ENCODE measurements at regions not wholly inside any gene's neighbourhood (a gene's known extent, or its start where the extent isn't known, plus 50 kb on each side); places are given as distances from the start of the nearest gene placed in this dataset.

GRCh38 chr14:51145246-51145645 lies 50.3 kb upstream of the TRIM9 start:
- H3K36me3 Mint-ChIP-seq, result no peaks in the 10 kb centered on the region
- no peaks in the 10 kb centered on the region for H3K9me3 Mint-ChIP-seq
- no peak for ATAC-seq
- no peaks in the 10 kb centered on the region for H3K4me1 Mint-ChIP-seq (ENCODE audit: low read depth in 2 of 2)
- no peak overlapping the region for H3K27ac Mint-ChIP-seq
- no peak overlapping the region for H3K4me3 Mint-ChIP-seq
- no peak for DNase-seq (ENCODE audit: low spot score)
- H3K27me3 Mint-ChIP-seq, result peaks cover 0 to 7% of the 10 kb centered on the region in 2 donors

GRCh38 chr14:51147183-51147582 lies 52.3 kb upstream of the TRIM9 start:
- H3K4me3 Mint-ChIP-seq, result no peak overlapping the region
- H3K9me3 Mint-ChIP-seq, result no peaks in the 10 kb centered on the region
- peaks cover 0 to 7% of the 10 kb centered on the region in 2 donors for H3K27me3 Mint-ChIP-seq
- ATAC-seq (no peak), DNase-seq (ENCODE audit: low spot score) (no peak)
- H3K4me1 Mint-ChIP-seq (ENCODE audit: low read depth in 2 of 2), result no peaks in the 10 kb centered on the region
- no peak overlapping the region for H3K27ac Mint-ChIP-seq
- no peaks in the 10 kb centered on the region for H3K36me3 Mint-ChIP-seq

- H3K27ac Mint-ChIP-seq, result no peak overlapping the region
- no peaks in the 10 kb centered on the region for H3K27me3 Mint-ChIP-seq
- H3K9me3 Mint-ChIP-seq, result no peaks in the 10 kb centered on the region
- no peak overlapping the region for H3K4me3 Mint-ChIP-seq
- ATAC-seq (no peak), DNase-seq (ENCODE audit: low spot score) (no peak)
- no peaks in the 10 kb centered on the region for H3K36me3 Mint-ChIP-seq
- no peaks in the 10 kb centered on the region for H3K4me1 Mint-ChIP-seq (ENCODE audit: low read depth in 2 of 2)
These were observed 60.4 kb upstream of the TRIM9 start for GRCh38 chr14:51155326-51155725.

- Mint-ChIP-seq H3K9me3 (no peaks in the 10 kb centered on the region), H3K27ac (no peak overlapping the region), H3K4me1 (ENCODE audit: low read depth in 2 of 2) (no peaks in the 10 kb centered on the region), H3K27me3 (no peaks in the 10 kb centered on the region), H3K36me3 (no peaks in the 10 kb centered on the region), H3K4me3 (no peak overlapping the region)
- ATAC-seq (no peak), DNase-seq (ENCODE audit: low spot score) (no peak)
These were observed 62.1 kb upstream of the TRIM9 start for GRCh38 chr14:51157012-51157411.

- Mint-ChIP-seq H3K36me3 (no peaks in the 10 kb centered on the region), H3K27me3 (no peaks in the 10 kb centered on the region), H3K27ac (no peak overlapping the region), H3K4me1 (ENCODE audit: low read depth in 2 of 2) (no peaks in the 10 kb centered on the region), H3K9me3 (no peaks in the 10 kb centered on the region), H3K4me3 (no peak overlapping the region)
- no peak for ATAC-seq
- DNase-seq (ENCODE audit: low spot score), result no peak
These were observed 66.0 kb upstream of the TRIM9 start for GRCh38 chr14:51160871-51161270.

GRCh38 chr14:51165415-51165814 lies 70.5 kb upstream of the TRIM9 start:
- Mint-ChIP-seq H3K4me3 (no peak overlapping the region), H3K4me1 (ENCODE audit: low read depth in 2 of 2) (peaks cover 0 to 5% of the 10 kb centered on the region in 2 donors), H3K36me3 (no peaks in the 10 kb centered on the region), H3K9me3 (no peaks in the 10 kb centered on the region), H3K27ac (no peak overlapping the region), H3K27me3 (no peaks in the 10 kb centered on the region)
- DNase-seq (ENCODE audit: low spot score), result no peak
- no peak for ATAC-seq

- Mint-ChIP-seq H3K4me3 (no peak overlapping the region), H3K36me3 (no peaks in the 10 kb centered on the region), H3K27me3 (peaks cover 0 to 7% of the 10 kb centered on the region in 2 donors), H3K9me3 (no peaks in the 10 kb centered on the region), H3K4me1 (ENCODE audit: low read depth in 2 of 2) (peaks cover 0 to 5% of the 10 kb centered on the region in 2 donors), H3K27ac (no peak overlapping the region)
- ATAC-seq (no peak), DNase-seq (ENCODE audit: low spot score) (no peak)
These were observed 72.3 kb upstream of the TMX1 start for GRCh38 chr14:51167587-51168214.

- Mint-ChIP-seq H3K9me3 (no peaks in the 10 kb centered on the region), H3K27ac (no peak overlapping the region), H3K4me1 (ENCODE audit: low read depth in 2 of 2) (peaks cover 0 to 5% of the 10 kb centered on the region in 2 donors), H3K4me3 (no peak overlapping the region), H3K27me3 (peaks cover under 1 to 12% of the 10 kb centered on the region in 2 donors), H3K36me3 (no peaks in the 10 kb centered on the region)
- no peak for ATAC-seq
- no peak for DNase-seq (ENCODE audit: low spot score)
These were observed 71.8 kb upstream of the TMX1 start for GRCh38 chr14:51168215-51168613.

- DNase-seq (ENCODE audit: low spot score) (no peak), ATAC-seq (no peak)
- Mint-ChIP-seq H3K9me3 (no peaks in the 10 kb centered on the region), H3K27me3 (peaks cover 12 to 39% of the 10 kb centered on the region in 2 donors), H3K4me1 (ENCODE audit: low read depth in 2 of 2) (no peaks in the 10 kb centered on the region), H3K4me3 (no peak overlapping the region), H3K36me3 (no peaks in the 10 kb centered on the region), H3K27ac (no peak overlapping the region)
These were observed 66.2 kb upstream of the TMX1 start for GRCh38 chr14:51173863-51174262.

- no peaks in the 10 kb centered on the region for H3K36me3 Mint-ChIP-seq
- no peaks in the 10 kb centered on the region for H3K9me3 Mint-ChIP-seq
- DNase-seq (ENCODE audit: low spot score), result no peak
- H3K27me3 Mint-ChIP-seq, result peaks cover 14 to 50% of the 10 kb centered on the region in 2 donors
- no peak overlapping the region for H3K4me3 Mint-ChIP-seq
- H3K4me1 Mint-ChIP-seq (ENCODE audit: low read depth in 2 of 2), result no peaks in the 10 kb centered on the region
- ATAC-seq, result no peak
- no peak overlapping the region for H3K27ac Mint-ChIP-seq
These were observed 63.2 kb upstream of the TMX1 start for GRCh38 chr14:51176839-51177238.

- no peaks in the 10 kb centered on the region for H3K9me3 Mint-ChIP-seq
- no peak overlapping the region for H3K4me3 Mint-ChIP-seq
These were observed 59.5 kb upstream of the TMX1 start for GRCh38 chr14:51180577-51180976.

GRCh38 chr14:51182131-51182565 lies 57.9 kb upstream of the TMX1 start:
- H3K27me3 Mint-ChIP-seq, result peaks cover 4 to 11% of the 10 kb centered on the region in 2 donors
- H3K9me3 Mint-ChIP-seq, result no peaks in the 10 kb centered on the region
- ATAC-seq (no peak), DNase-seq (ENCODE audit: low spot score) (no peak)
- H3K4me3 Mint-ChIP-seq, result no peak overlapping the region
- no peaks in the 10 kb centered on the region for H3K4me1 Mint-ChIP-seq (ENCODE audit: low read depth in 2 of 2)
- H3K27ac Mint-ChIP-seq, result no peak overlapping the region
- H3K36me3 Mint-ChIP-seq, result no peaks in the 10 kb centered on the region

More at GRCh38 chr14:51180577-51180976, 59.5 kb upstream of the TMX1 start:
- DNase-seq (ENCODE audit: low spot score), result no peak
- no peaks in the 10 kb centered on the region for H3K36me3 Mint-ChIP-seq
- no peaks in the 10 kb centered on the region for H3K4me1 Mint-ChIP-seq (ENCODE audit: low read depth in 2 of 2)
- peaks cover 10 to 26% of the 10 kb centered on the region in 2 donors for H3K27me3 Mint-ChIP-seq
- ATAC-seq, result no peak
- H3K27ac Mint-ChIP-seq, result peak overlapping the region in 1 of 2 donors; percentile 47

GRCh38 chr14:51185180-51185579 lies 54.9 kb upstream of the TMX1 start:
- no peak overlapping the region for H3K4me3 Mint-ChIP-seq
- peaks cover 4 to 11% of the 10 kb centered on the region in 2 donors for H3K27me3 Mint-ChIP-seq
- no peak overlapping the region for H3K27ac Mint-ChIP-seq
- no peak for DNase-seq (ENCODE audit: low spot score)
- no peak for ATAC-seq
- H3K4me1 Mint-ChIP-seq (ENCODE audit: low read depth in 2 of 2), result no peaks in the 10 kb centered on the region
- no peaks in the 10 kb centered on the region for H3K36me3 Mint-ChIP-seq
- no peaks in the 10 kb centered on the region for H3K9me3 Mint-ChIP-seq

- Mint-ChIP-seq H3K27ac (no peak overlapping the region), H3K4me1 (ENCODE audit: low read depth in 2 of 2) (no peaks in the 10 kb centered on the region), H3K36me3 (no peaks in the 10 kb centered on the region), H3K27me3 (peaks cover 4 to 6% of the 10 kb centered on the region in 2 donors), H3K9me3 (no peaks in the 10 kb centered on the region), H3K4me3 (no peak overlapping the region)
- no peak for ATAC-seq
- DNase-seq (ENCODE audit: low spot score), result no peak
These were observed 54.3 kb upstream of the TMX1 start for GRCh38 chr14:51185754-51186153.
